K562 (cell line): ENCODE measurements at regions not wholly inside any gene's neighbourhood (a gene's known extent, or its start where the extent isn't known, plus 50 kb on each side); places are given as distances from the start of the nearest gene placed in this dataset.

Experiments
- CHD7 ChIP-seq: fragments of 200-600 bp; sonication (generic); IDR thresholded peaks from one replicate; pipeline ENCODE4 v1.6.1; 2012; ENCODE audit warnings: mild to moderate bottlenecking, low read depth, low read length, inconsistent platforms
- CTCF ChIP-seq, 3 experiments: IDR thresholded peaks in 2 of 3; conservative IDR thresholded peaks in 1 of 3; 2 replicates each; pipeline ENCODE4 v1.5.1; 2011 to 2012; ENCODE audit warnings: low read length in 3 of 3, mild to moderate bottlenecking in 3 of 3, control low read depth in 2 of 3, improper control_type of control experiment in 1 of 3, inconsistent platforms in 1 of 3, low read depth in 1 of 3, mixed read lengths in 1 of 3, moderate library complexity in 1 of 3; ENCODE audit not compliant: insufficient read depth in 2 of 3
- ETS1 ChIP-seq: conservative IDR thresholded peaks from 2 replicates; pipeline ENCODE4 v1.6.1; 2011; ENCODE audit warnings: low read depth, mild to moderate bottlenecking, low read length; ENCODE audit not compliant: control insufficient read depth
- ETV1 ChIP-seq: fragments of 450-650 bp; conservative IDR thresholded peaks from 2 replicates; pipeline ENCODE4 v1.6.1; 2016; ENCODE audit warnings: missing genetic modification characterization, control low read depth, low read depth, missing compliant biosample characterization
- HNRNPK ChIP-seq: fragments of 200-400 bp; formaldehyde crosslinking; IDR thresholded peaks from one replicate; pipeline ENCODE4 v1.6.1; 2018; ENCODE audit warnings: mild to moderate bottlenecking, low read depth, low read length; ENCODE audit not compliant: poor library complexity, severe bottlenecking
- IRF1 ChIP-seq: sonication (generic); formaldehyde crosslinking; IDR thresholded peaks from 2 replicates; pipeline ENCODE4 v1.8.0; 2022; ENCODE audit warnings: missing genetic modification reagents, mild to moderate bottlenecking, borderline replicate concordance
- KAT7 ChIP-seq: sonication (generic); formaldehyde crosslinking; IDR thresholded peaks from 2 replicates; pipeline ENCODE4 v1.8.0; 2022; ENCODE audit warnings: missing genetic modification reagents, mild to moderate bottlenecking, borderline replicate concordance
- MYNN ChIP-seq, 2 experiments: sonication (generic); formaldehyde crosslinking in 1 of 2; IDR thresholded peaks; 2 replicates each; pipeline versions ENCODE4 v1.5.0 to v1.6.1; 2016 to 2020; ENCODE audit warnings: antibody characterized with exemption in 1 of 2, missing genetic modification reagents in 1 of 2
- PHF8 ChIP-seq: fragments of 200-600 bp; sonication (generic); IDR thresholded peaks from 2 replicates; pipeline ENCODE4 v1.6.1; 2012; ENCODE audit warnings: mixed run types, mild to moderate bottlenecking, inconsistent platforms, low read length, moderate library complexity, borderline replicate concordance
- POLR2H ChIP-seq: IDR thresholded peaks from 2 replicates; pipeline ENCODE4 v1.6.1; 2016; ENCODE audit warnings: missing genetic modification characterization, low read depth, mild to moderate bottlenecking, control low read depth, missing compliant biosample characterization, moderate library complexity
- SRSF9 ChIP-seq: fragments of 200-400 bp; formaldehyde crosslinking; IDR thresholded peaks from 2 replicates; pipeline ENCODE4 v1.6.1; 2017; ENCODE audit warnings: low read depth, low read length, borderline replicate concordance
- U2AF2 ChIP-seq: fragments of 200-400 bp; formaldehyde crosslinking; optimal IDR thresholded peaks from 2 replicates; pipeline ENCODE3; 2017; ENCODE audit warnings: low read depth, mild to moderate bottlenecking, low read length

GRCh38 chr5:109982966-109983534 lies 293.3 kb downstream of the MAN2A1 start:
- TF ChIP-seq MYNN (IDR thresholded peaks at IDR 0.05): no peak
- no peak for TF ChIP-seq MYNN (CRISPR knock-in tag; IDR thresholded peaks at IDR 0.05)
- TF ChIP-seq CHD7: no peak
- TF ChIP-seq ETS1: no peak
- TF ChIP-seq CTCF (IDR thresholded peaks at IDR 0.05 in 2 of 3, conservative IDR thresholded peaks at IDR 0.05 in 1 of 3; ENCODE audit: insufficient read depth in 2 of 3, low read depth in 1 of 3, low read length in 3 of 3): no peak
- no peak for TF ChIP-seq ETV1 (tag)
- TF ChIP-seq PHF8: no peak
- TF ChIP-seq IRF1 (CRISPR knock-in tag): no peak
- no peak for TF ChIP-seq SRSF9
- no peak for TF ChIP-seq HNRNPK
- no peak for TF ChIP-seq KAT7 (CRISPR knock-in tag)
- no peak for TF ChIP-seq U2AF2
- TF ChIP-seq POLR2H (tag): no peak
